ENCODE measurements at regions not wholly inside any gene's neighbourhood (a gene's known extent, or its start where the extent isn't known, plus 50 kb on each side); places are given as distances from the start of the nearest gene placed in this dataset.
"Not testable (repeated sequence)": the region's sequence is repeated elsewhere in the genome, so short reads cannot be mapped to it uniquely, and the experiment has no call there.

DNA sequence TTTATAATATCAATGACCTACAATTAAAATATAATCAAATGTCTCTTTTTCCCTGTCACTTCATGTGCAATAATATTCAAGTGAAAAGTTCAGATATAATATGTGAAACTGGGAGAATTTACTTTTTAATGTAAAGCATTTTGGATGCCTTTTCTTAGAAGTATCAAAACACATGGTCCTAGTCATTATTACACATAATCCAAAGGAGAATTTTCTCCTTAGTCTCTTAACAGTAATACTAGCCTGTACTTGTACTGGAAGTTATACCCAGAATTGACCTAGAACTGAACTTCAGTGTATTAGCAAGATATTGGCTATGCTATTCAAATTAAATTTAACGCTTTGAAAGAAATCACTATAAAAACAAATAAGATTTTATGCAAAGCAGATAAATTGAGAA, 842.6 kb upstream of the MANEA start:
- Mint-ChIP-seq H3K27ac (no peak overlapping the region), H3K9me3 (no peaks in the 10 kb centered on the region), H3K36me3 (ENCODE audit: low read depth) (no peaks in the 10 kb centered on the region), H3K27me3 (ENCODE audit: low read depth, poor library complexity) (peaks cover 5% of the 10 kb centered on the region), H3K4me1 (no peaks in the 10 kb centered on the region), H3K4me3 (no peak overlapping the region)
- TF ChIP-seq, protein P1, sequence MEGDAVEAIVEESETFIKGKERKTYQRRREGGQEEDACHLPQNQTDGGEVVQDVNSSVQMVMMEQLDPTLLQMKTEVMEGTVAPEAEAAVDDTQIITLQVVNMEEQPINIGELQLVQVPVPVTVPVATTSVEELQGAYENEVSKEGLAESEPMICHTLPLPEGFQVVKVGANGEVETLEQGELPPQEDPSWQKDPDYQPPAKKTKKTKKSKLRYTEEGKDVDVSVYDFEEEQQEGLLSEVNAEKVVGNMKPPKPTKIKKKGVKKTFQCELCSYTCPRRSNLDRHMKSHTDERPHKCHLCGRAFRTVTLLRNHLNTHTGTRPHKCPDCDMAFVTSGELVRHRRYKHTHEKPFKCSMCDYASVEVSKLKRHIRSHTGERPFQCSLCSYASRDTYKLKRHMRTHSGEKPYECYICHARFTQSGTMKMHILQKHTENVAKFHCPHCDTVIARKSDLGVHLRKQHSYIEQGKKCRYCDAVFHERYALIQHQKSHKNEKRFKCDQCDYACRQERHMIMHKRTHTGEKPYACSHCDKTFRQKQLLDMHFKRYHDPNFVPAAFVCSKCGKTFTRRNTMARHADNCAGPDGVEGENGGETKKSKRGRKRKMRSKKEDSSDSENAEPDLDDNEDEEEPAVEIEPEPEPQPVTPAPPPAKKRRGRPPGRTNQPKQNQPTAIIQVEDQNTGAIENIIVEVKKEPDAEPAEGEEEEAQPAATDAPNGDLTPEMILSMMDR (IDR thresholded peaks at IDR 0.05), result no peak
- no peak for DNase-seq

DNA sequence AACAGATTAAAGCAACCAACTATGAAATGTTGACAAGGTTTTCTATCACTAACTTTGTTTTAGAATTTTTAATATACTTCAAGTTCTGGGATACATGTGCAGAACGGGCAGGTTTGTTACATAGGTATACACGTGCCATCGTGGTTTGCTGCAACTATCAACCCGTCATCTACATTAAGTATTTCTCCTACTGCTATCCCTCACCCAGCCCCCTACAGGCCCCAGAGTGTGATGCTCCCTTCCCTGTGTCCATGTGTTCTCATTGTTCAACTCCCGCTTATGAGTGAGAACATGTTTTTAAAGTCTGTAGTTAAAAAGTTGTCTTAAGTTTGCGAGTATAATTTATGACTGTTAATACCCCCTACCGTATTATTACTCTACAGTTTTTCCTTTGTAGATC, 844.3 kb upstream of the MANEA start:
- Mint-ChIP-seq H3K27ac (no peak overlapping the region), H3K36me3 (ENCODE audit: low read depth) (no peaks in the 10 kb centered on the region), H3K9me3 (peaks cover 9% of the 10 kb centered on the region), H3K27me3 (ENCODE audit: low read depth, poor library complexity) (peaks cover 5% of the 10 kb centered on the region), H3K4me1 (no peaks in the 10 kb centered on the region), H3K4me3 (no peak overlapping the region)
- TF ChIP-seq, protein P1 (IDR thresholded peaks at IDR 0.05), result no peak
- DNase-seq, result no peak

DNA sequence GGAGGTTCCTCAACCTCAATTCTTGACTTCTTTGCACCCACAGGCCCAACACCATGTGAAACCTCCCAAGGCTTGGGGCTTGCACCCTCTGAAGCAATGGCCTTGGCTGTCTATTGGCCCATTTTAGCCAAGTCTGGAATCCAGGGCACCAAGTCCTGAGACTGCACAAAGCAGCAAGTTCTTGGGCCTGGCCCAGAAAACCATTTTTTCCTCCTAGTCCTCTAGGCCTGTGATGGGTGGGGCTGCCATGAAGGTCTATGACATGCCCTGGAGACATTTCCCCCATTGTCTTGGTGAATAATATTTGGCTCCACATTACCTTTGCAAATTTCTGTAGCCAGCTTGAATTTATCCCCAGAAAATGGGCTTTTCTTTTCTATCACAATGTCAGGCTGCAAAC, 849.6 kb upstream of the MANEA start:
- Mint-ChIP-seq H3K27me3 (ENCODE audit: low read depth, poor library complexity) (no peaks in the 10 kb centered on the region), H3K4me1 (no peaks in the 10 kb centered on the region), H3K36me3 (ENCODE audit: low read depth) (no peaks in the 10 kb centered on the region), H3K9me3 (peaks cover 21% of the 10 kb centered on the region), H3K27ac (no peak overlapping the region), H3K4me3 (no peak overlapping the region)
- DNase-seq, result no peak
- TF ChIP-seq, protein P1 (IDR thresholded peaks at IDR 0.05), result no peak

- TF ChIP-seq, protein P1 (IDR thresholded peaks at IDR 0.05), result no peak
- Mint-ChIP-seq H3K4me3 (no peak overlapping the region), H3K9me3 (peaks cover 3% of the 10 kb centered on the region), H3K27ac (no peak overlapping the region), H3K27me3 (ENCODE audit: low read depth, poor library complexity) (no peaks in the 10 kb centered on the region), H3K36me3 (ENCODE audit: low read depth) (no peaks in the 10 kb centered on the region), H3K4me1 (no peaks in the 10 kb centered on the region)
- no peak for DNase-seq
Observed at GRCh38 chr6:94721459-94721858, 855.9 kb upstream of the MANEA start.

GRCh38 chr6:94713446-94713845, 863.9 kb upstream of the MANEA start:
- Mint-ChIP-seq H3K9me3 (no peaks in the 10 kb centered on the region), H3K36me3 (ENCODE audit: low read depth) (no peaks in the 10 kb centered on the region), H3K27ac (no peak overlapping the region), H3K4me1 (no peaks in the 10 kb centered on the region), H3K4me3 (no peak overlapping the region), H3K27me3 (ENCODE audit: low read depth, poor library complexity) (peaks cover 5% of the 10 kb centered on the region)
- DNase-seq, result no peak
- TF ChIP-seq, protein P1 (IDR thresholded peaks at IDR 0.05), result no peak

- Mint-ChIP-seq H3K36me3 (ENCODE audit: low read depth) (no peaks in the 10 kb centered on the region), H3K9me3 (no peaks in the 10 kb centered on the region), H3K4me3 (no peak overlapping the region), H3K27me3 (ENCODE audit: low read depth, poor library complexity) (no peaks in the 10 kb centered on the region), H3K27ac (no peak overlapping the region), H3K4me1 (no peaks in the 10 kb centered on the region)
- DNase-seq, result no peak
- TF ChIP-seq, protein P1 (IDR thresholded peaks at IDR 0.05), result no peak
Observed at GRCh38 chr6:94698773-94699172, 878.6 kb upstream of the MANEA start.

- not testable (repeated sequence) for H3K36me3 Mint-ChIP-seq (ENCODE audit: low read depth); H3K9me3 Mint-ChIP-seq; H3K27me3 Mint-ChIP-seq (ENCODE audit: low read depth, poor library complexity); H3K4me3 Mint-ChIP-seq; DNase-seq; H3K27ac Mint-ChIP-seq; H3K4me1 Mint-ChIP-seq
Observed at GRCh38 chr6:94687255-94687654, 890.1 kb upstream of the MANEA start.
